NCI-H1930 (cell line): ENCODE measurements at regions not wholly inside any gene's neighbourhood (a gene's known extent, or its start where the extent isn't known, plus 50 kb on each side); places are given as distances from the start of the nearest gene placed in this dataset.

Source experiments
- DNase-seq, 2 experiments: peaks; one replicate each; lab custom pipeline; 2025; lab: John Stamatoyannopoulos, UW

- no peak for DNase-seq
Measured at GRCh38 chr1:87615491-87615890, 286.8 kb downstream of the LMO4 start.

- DNase-seq = no peak
Measured at GRCh38 chr1:87615901-87616300, 287.2 kb downstream of the LMO4 start.

GRCh38 chr1:87620807-87621206 is 292.1 kb downstream of the LMO4 start:
- DNase-seq = no peak

GRCh38 chr1:87629673-87630072 is 301.0 kb downstream of the LMO4 start:
- no peak for DNase-seq

GRCh38 chr1:87632232-87632631 is 303.6 kb downstream of the LMO4 start:
- DNase-seq = no peak

GRCh38 chr1:87636198-87636892 is 307.7 kb downstream of the LMO4 start:
- DNase-seq = no peak

- no peak for DNase-seq
Measured at GRCh38 chr1:87638636-87639035, 310.0 kb downstream of the LMO4 start.

- no peak for DNase-seq
Measured at GRCh38 chr1:87641996-87642395, 313.3 kb downstream of the LMO4 start.

GRCh38 chr1:87642581-87643221 is 314.0 kb downstream of the LMO4 start:
- DNase-seq = no peak

GRCh38 chr1:87644033-87644578 is 315.4 kb downstream of the LMO4 start:
- no peak for DNase-seq

GRCh38 chr1:87644579-87645190 is 316.0 kb downstream of the LMO4 start:
- no peak for DNase-seq

GRCh38 chr1:87647430-87648177 is 318.9 kb downstream of the LMO4 start:
- DNase-seq = no peak

- DNase-seq = no peak
Measured at GRCh38 chr1:87648323-87649119, 319.8 kb downstream of the LMO4 start.

- DNase-seq = no peak
Measured at GRCh38 chr1:87650306-87650705, 321.6 kb downstream of the LMO4 start.

- no peak for DNase-seq
Measured at GRCh38 chr1:87652176-87652575, 323.5 kb downstream of the LMO4 start.

GRCh38 chr1:87665151-87665550 is 336.5 kb downstream of the LMO4 start:
- no peak for DNase-seq

GRCh38 chr1:87666681-87667080 is 338.0 kb downstream of the LMO4 start:
- DNase-seq = no peak

GRCh38 chr1:87669674-87670073 is 341.0 kb downstream of the LMO4 start:
- DNase-seq = no peak

GRCh38 chr1:87673309-87673708 is 344.6 kb downstream of the LMO4 start:
- no peak for DNase-seq

GRCh38 chr1:87673748-87674147 is 345.1 kb downstream of the LMO4 start:
- DNase-seq = no peak

GRCh38 chr1:87674791-87675190 is 346.1 kb downstream of the LMO4 start:
- no peak for DNase-seq

GRCh38 chr1:87678266-87678665 is 349.6 kb downstream of the LMO4 start:
- no peak for DNase-seq
